ENCODE measurements at regions not wholly inside any gene's neighbourhood (a gene's known extent, or its start where the extent isn't known, plus 50 kb on each side); places are given as distances from the start of the nearest gene placed in this dataset.

DNA sequence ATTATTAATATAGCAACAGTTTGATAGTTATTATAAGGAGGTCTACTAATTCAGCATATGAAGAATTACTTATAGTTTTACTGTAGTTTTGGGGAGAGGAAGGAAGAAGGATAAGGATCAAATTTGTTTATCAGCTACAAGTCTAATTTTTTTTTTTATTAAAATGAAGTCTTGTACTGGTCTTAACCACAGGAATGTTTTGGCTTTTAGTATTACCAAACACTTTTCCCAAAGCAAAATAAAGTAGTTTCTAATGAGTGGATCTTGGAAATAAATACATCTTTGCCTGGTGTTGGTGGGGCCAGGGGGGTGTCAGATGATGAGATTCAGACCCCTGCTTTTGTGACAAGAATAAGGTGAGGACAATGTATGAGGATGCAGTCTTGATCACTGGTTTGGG, 57.2 kb upstream of the ZDHHC17 start:
- no peak for DNase-seq (ENCODE audit: low read depth)

DNA sequence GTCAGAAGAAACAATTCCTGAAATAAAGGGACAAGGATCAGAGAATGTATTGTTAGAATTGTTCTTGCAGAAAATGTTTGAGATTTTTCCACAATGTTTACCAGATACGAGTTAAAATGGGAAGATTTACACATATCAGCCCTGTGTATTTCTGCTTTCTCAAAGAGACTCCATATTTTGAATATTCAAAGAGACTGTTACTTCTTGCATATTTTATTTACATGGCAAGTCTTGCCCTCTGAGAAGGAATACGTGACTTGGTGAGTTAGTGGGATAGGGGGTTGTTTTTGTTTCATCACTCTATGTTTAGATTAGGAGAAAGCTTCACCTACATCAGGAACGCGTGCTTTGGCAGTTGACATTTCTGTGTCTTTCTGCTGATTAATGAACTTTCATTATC, 56.1 kb upstream of the ZDHHC17 start:
- no peak for DNase-seq (ENCODE audit: low read depth)

- no peak for DNase-seq (ENCODE audit: low read depth)
Observed at GRCh38 chr12:76708296-76708695, 55.6 kb upstream of the ZDHHC17 start.

DNA sequence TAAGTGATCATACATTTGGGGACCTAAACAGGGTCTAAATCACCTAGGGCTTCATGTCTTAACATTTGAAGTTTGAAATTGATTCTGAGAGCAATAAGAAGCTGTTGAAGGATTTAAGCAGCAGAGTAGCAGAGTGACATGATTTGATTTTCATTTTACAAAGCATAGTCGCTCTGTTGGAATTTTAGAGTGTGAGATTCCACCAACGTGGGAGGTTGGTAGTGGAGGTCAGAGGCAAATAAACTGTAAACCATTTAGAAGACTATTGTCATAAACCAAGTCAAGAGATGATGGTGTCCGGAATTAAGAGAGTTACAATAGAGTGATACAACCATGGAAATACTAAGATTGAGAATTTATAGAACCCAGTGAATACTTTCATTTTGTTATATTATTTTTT, 52.7 kb upstream of the ZDHHC17 start:
- no peak for DNase-seq (ENCODE audit: low read depth)

GRCh38 chr12:76713130-76713529, 50.8 kb upstream of the ZDHHC17 start:
- DNase-seq (ENCODE audit: low read depth) = no peak

DNA sequence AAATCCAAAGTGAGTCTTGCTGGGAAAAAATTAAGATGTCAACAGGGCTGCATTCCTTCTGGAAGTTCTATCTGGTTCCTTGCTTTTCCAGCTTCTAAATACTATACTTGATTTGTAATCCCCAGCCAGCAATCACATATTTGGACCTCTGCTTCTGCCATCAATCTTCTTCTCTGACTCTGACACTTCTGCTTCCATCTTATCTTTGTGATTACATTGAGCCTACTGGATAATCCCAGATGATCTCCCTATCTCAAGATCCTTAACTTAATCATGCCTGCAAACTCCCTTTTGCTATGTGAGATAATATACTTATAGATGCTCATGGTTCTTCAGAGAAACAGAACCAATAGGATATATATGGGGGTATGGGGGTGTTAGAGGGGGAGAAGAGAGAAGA, 49.9 kb upstream of the ZDHHC17 start:
- DNase-seq (ENCODE audit: low read depth) = no peak

Data from stimulated activated CD4-positive, alpha-beta T cell treated with anti-CD3 and anti-CD28 coated beads, Interleukin-2, amount 100 ng/mL, for 4 hours (primary cell).